ENCODE measurements at regions not wholly inside any gene's neighbourhood (a gene's known extent, or its start where the extent isn't known, plus 50 kb on each side); places are given as distances from the start of the nearest gene placed in this dataset.

GRCh38 chr9:91042024-91042423 is 240.4 kb downstream of the SYK start:
- DNase-seq (ENCODE audit: low read depth): no peak

GRCh38 chr9:91042541-91042940 is 240.9 kb downstream of the SYK start:
- DNase-seq (ENCODE audit: low read depth): no peak

GRCh38 chr9:91043056-91043810 is 241.6 kb downstream of the SYK start:
- no peak for DNase-seq (ENCODE audit: low read depth)

- DNase-seq (ENCODE audit: low read depth): no peak
These were observed 242.2 kb downstream of the SYK start for GRCh38 chr9:91043811-91044175.

GRCh38 chr9:91044354-91044753 is 242.7 kb downstream of the SYK start:
- DNase-seq (ENCODE audit: low read depth): no peak

- no peak for DNase-seq (ENCODE audit: low read depth)
These were observed 243.4 kb downstream of the SYK start for GRCh38 chr9:91045041-91045440.

GRCh38 chr9:91047529-91047928 is 245.9 kb downstream of the SYK start:
- DNase-seq (ENCODE audit: low read depth): no peak

GRCh38 chr9:91047993-91048607 is 246.5 kb downstream of the SYK start:
- no peak for DNase-seq (ENCODE audit: low read depth)

GRCh38 chr9:91048749-91049148 is 247.1 kb downstream of the SYK start:
- DNase-seq (ENCODE audit: low read depth): no peak

GRCh38 chr9:91053824-91054223 is 252.2 kb downstream of the SYK start:
- DNase-seq (ENCODE audit: low read depth): no peak

- no peak for DNase-seq (ENCODE audit: low read depth)
These were observed 254.2 kb downstream of the SYK start for GRCh38 chr9:91055845-91056244.

- no peak for DNase-seq (ENCODE audit: low read depth)
These were observed 254.9 kb downstream of the SYK start for GRCh38 chr9:91056486-91056885.

- no peak for DNase-seq (ENCODE audit: low read depth)
These were observed 255.3 kb downstream of the SYK start for GRCh38 chr9:91056917-91057316.

GRCh38 chr9:91059713-91060112 is 258.1 kb downstream of the SYK start:
- no peak for DNase-seq (ENCODE audit: low read depth)

- no peak for DNase-seq (ENCODE audit: low read depth)
These were observed 259.1 kb downstream of the SYK start for GRCh38 chr9:91060520-91061343.

- no peak for DNase-seq (ENCODE audit: low read depth)
These were observed 259.9 kb downstream of the SYK start for GRCh38 chr9:91061506-91061905.

GRCh38 chr9:91062281-91062680 is 260.7 kb downstream of the SYK start:
- DNase-seq (ENCODE audit: low read depth): no peak

GRCh38 chr9:91063471-91063870 is 261.9 kb downstream of the SYK start:
- no peak for DNase-seq (ENCODE audit: low read depth)

GRCh38 chr9:91065231-91066041 is 263.8 kb downstream of the SYK start:
- no peak for DNase-seq (ENCODE audit: low read depth)

GRCh38 chr9:91066042-91066415 is 264.4 kb downstream of the SYK start:
- DNase-seq (ENCODE audit: low read depth): no peak

- DNase-seq (ENCODE audit: low read depth): no peak
These were observed 265.2 kb downstream of the SYK start for GRCh38 chr9:91066856-91067255.

- no peak for DNase-seq (ENCODE audit: low read depth)
These were observed 265.8 kb downstream of the SYK start for GRCh38 chr9:91067306-91067860.
